Fibroblast of skin of right quadriceps (primary cell): ENCODE measurements at regions not wholly inside any gene's neighbourhood (a gene's known extent, or its start where the extent isn't known, plus 50 kb on each side); places are given as distances from the start of the nearest gene placed in this dataset.
A peak's percentile ranks its signal among the peaks of the same experiment; 100 is the strongest.
"Not testable (repeated sequence)": the region's sequence is repeated elsewhere in the genome, so short reads cannot be mapped to it uniquely, and the experiment has no call there.

Source experiments
- DNase-seq: peaks from one replicate; pipeline ENCODE4 v3.0.0-alpha.2; 2013

GRCh38 chr15:87672309-87673288 lies 583.9 kb downstream of the NTRK3 start:
- DNase-seq, result peak; percentile 49

- DNase-seq, result no peak
Observed at GRCh38 chr15:87671289-87671688, 585.2 kb downstream of the NTRK3 start.

GRCh38 chr15:87669846-87670245 lies 586.7 kb downstream of the NTRK3 start:
- DNase-seq, result no peak

GRCh38 chr15:87668768-87669564 lies 587.6 kb downstream of the NTRK3 start:
- peak; percentile 45 for DNase-seq

DNA sequence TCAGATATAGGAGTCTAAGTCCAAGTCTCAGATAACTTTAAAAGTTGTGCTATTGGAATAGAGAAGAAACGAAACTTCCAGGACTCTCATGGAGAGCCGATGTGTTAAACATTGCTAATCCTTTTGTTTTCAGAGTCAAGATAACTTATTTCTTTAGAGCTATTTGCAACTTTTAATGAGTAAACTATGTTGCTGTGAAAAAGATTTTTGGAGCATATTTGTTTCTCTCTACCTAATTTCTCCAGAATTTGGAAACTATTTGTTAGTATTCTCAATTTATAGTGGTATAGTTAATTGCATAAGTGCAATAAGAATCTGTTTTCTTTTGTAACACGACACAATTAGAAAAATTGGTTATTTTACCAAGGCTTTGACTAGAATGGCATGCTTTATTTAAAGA lies 588.9 kb downstream of the NTRK3 start:
- no peak for DNase-seq

GRCh38 chr15:87662575-87662974 lies 594.0 kb downstream of the NTRK3 start:
- DNase-seq, result no peak

DNA sequence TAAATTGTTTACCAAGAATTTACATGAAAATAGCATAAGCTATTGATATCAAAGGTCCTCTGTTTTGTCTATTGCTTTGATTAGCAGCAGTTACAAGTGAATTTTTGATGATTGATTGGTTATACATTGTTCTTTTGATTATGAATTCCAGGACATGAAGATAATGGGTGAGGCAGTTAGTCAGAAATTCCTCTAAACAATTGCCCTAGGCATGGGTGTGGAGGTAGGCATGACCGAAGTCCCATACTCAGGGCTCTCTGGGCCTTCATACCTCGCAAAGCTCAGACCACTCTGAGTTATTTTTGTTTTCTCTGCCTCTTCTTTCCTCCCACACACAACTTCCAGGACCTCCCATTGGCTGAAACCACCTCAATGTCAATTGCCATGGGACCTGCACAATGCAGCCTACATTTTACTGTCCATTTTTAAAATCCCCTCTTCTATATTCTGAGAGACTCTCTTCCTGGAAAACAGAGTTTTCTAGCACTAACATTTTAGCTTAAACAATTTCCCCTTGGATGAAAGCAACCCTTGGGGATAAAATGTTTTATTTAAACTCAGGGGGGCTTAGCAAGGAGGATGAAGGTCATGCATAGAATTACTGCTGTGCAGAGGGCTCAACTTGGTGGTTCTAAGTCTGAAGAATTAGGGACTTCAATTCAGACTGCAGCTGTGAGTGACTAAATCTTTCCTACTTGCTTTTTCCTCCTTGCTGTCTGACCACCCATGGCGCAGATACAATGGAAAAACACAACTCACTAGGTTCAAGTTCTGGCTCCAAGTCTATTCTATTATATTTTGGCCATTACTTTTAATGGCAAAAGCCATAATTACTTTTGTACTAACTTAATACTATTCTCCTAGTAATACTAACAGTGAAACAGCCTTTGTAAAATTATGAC lies 594.8 kb downstream of the NTRK3 start:
- no peak for DNase-seq

GRCh38 chr15:87660251-87661129 lies 596.0 kb downstream of the NTRK3 start:
- no peak for DNase-seq

DNA sequence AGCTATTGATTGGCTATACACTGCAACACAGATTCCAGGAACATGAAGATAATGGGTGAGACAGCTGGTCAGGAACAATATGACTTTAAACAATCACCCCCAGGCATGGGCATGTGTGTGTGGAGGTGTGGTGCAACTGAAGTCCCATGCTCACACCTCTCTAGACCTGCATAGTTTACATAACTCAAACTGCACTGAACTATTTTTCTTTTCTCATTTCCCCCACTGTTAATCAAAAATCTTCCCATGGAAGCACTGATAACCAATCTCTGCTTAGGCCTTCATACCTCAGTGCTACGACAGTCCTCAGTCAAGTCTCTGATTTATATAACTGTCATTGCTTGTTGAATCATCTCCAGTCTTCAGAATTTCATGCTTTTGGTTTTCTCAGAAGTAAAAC lies 600.2 kb downstream of the NTRK3 start:
- no peak for DNase-seq

DNA sequence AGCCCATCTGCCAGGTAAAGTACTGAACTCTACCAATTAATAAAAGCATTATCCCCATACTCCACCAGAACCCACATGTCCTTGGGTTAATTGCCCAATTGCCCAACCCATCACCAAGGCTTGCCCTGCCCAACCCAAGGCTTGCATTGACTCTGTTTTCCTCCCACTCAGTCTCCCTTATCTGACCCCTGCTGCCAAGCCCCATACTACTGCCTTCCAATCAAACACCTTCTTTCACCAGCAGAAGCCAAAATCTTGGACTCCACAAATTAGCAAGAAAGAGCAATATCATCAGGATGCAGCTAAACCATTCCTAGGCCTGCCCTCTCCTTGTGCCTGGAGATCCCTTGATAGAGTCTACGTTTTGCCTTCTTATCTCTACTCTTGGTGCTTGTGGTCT lies 602.9 kb downstream of the NTRK3 start:
- no peak for DNase-seq

- no peak for DNase-seq
Observed at GRCh38 chr15:87649175-87649574, 607.4 kb downstream of the NTRK3 start.

DNA sequence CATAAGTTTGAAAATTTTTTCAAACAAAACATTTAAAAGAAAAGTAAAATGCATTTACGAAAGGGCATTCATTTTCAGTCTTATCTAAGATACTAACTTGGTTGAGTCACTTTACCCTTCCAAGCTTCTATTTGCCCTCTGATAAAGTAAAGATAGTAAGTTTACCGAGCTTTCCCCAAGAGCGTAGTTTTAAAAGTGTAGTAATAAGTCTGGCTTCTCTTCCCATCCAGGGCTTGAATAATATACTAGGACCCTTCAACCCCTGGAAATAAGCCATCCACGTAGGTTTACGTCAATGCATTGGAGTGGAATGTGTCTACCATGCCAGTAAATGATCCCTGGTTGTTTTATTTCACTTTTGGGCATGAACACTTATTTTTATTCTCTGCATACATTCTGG lies 608.3 kb downstream of the NTRK3 start:
- peak; percentile 32 for DNase-seq

GRCh38 chr15:87645723-87646122 lies 610.8 kb downstream of the NTRK3 start:
- DNase-seq, result no peak

- not testable (repeated sequence) for DNase-seq
Observed at GRCh38 chr15:87642997-87643396, 613.5 kb downstream of the NTRK3 start.

GRCh38 chr15:87639305-87640011 lies 617.1 kb downstream of the NTRK3 start:
- peak; percentile 26 for DNase-seq

GRCh38 chr15:87638554-87639083 lies 617.9 kb downstream of the NTRK3 start:
- no peak for DNase-seq

DNA sequence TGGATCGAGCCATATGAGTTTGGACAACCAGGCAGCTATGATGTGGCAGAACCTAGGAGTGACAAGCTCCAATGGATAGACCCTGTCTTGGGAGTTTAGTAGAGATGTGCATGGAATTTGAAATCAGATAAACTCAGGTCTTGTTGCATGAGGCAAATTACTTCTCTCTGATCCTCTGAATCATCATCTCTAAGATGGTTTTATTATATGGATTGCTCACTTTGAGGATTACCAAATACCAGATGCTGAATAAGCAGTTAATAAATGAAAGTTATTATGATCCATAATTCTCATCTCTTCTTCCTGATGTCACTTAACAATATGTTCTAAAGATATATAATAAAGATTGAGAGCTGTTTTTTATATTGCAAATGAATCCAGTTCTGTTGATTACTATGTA lies 622.2 kb downstream of the NTRK3 start:
- DNase-seq, result no peak

DNA sequence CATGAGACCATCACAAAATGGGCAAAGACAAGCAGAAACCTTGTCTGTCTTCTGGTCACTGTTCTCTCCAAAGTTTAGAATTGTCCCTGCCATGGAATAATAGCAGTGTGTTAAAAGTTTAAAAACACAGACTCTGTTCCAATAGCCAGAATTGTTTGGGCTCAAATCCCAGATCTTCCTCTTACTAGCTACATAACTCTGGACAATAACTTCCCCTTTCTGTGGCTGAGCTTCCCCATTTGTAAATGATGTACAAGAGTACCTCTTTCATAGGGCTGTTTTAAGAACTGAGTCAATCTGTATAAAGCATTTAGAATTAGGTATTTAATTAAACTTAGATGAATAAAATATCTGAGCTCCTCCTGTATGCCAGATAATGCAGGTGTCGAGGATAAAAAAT lies 623.0 kb downstream of the NTRK3 start:
- no peak for DNase-seq

GRCh38 chr15:87632364-87632763 lies 624.2 kb downstream of the NTRK3 start:
- DNase-seq, result no peak

- no peak for DNase-seq
Observed at GRCh38 chr15:87631775-87632174, 624.8 kb downstream of the NTRK3 start.

DNA sequence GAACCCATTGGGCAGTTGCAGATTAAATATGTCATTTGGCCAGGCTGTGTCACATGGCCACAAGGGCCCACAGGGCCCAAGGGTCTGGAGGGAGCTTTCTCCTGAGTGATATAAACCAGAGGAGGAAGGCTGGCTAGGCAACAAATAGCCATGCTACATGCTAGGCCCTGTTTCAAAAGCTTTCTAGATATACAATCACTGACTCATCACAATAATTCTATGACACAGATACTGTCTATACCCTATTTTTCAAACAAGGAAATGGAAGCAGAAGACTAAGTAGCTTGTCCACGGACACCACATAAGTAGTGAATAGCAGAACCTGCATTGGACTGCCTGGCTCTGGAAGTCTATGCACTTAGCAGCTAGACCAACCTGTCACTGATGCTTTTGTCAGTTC lies 625.4 kb downstream of the NTRK3 start:
- no peak for DNase-seq
